ENCODE measurements at regions not wholly inside any gene's neighbourhood (a gene's known extent, or its start where the extent isn't known, plus 50 kb on each side); places are given as distances from the start of the nearest gene placed in this dataset.

DNA sequence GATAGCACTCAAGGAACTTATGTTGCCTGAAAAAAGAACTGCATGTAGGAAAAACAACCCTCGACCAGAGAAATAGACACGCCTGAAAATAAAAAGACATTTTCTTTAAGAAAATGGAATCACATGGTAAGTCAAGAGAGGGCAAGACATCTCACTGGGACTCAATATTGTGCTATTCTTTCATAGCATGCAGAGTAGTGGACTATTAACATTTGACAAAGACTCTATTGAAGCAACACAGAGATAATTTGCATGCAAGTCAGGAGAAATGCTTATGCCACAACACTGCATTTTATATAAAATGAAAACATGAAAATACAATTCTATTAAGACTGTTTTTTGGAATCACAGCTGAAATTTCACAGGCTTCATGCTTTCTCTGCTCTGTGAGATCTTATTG is 77.9 kb upstream of the RHOBTB1 start:
- TF ChIP-seq, protein P1, sequence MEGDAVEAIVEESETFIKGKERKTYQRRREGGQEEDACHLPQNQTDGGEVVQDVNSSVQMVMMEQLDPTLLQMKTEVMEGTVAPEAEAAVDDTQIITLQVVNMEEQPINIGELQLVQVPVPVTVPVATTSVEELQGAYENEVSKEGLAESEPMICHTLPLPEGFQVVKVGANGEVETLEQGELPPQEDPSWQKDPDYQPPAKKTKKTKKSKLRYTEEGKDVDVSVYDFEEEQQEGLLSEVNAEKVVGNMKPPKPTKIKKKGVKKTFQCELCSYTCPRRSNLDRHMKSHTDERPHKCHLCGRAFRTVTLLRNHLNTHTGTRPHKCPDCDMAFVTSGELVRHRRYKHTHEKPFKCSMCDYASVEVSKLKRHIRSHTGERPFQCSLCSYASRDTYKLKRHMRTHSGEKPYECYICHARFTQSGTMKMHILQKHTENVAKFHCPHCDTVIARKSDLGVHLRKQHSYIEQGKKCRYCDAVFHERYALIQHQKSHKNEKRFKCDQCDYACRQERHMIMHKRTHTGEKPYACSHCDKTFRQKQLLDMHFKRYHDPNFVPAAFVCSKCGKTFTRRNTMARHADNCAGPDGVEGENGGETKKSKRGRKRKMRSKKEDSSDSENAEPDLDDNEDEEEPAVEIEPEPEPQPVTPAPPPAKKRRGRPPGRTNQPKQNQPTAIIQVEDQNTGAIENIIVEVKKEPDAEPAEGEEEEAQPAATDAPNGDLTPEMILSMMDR (IDR thresholded peaks at IDR 0.05), result no peak
- TF ChIP-seq POLR2A (IDR thresholded peaks at IDR 0.05), result no peak

Measured in right lobe of liver (tissue), 4 donors.